B cell (primary cell): ENCODE measurements at regions not wholly inside any gene's neighbourhood (a gene's known extent, or its start where the extent isn't known, plus 50 kb on each side); places are given as distances from the start of the nearest gene placed in this dataset.

Experiments
- ATAC-seq: fragments of 200-7000 bp; cut with Tn5 transposase; one replicate; pipeline ENCODE4 v1.10.0; 2021; ENCODE audit warnings: low read depth, mild to moderate bottlenecking, moderate number of reproducible peaks, moderate library complexity
- CTCF ChIA-PET: fragments of 350-600 bp; sonication (Branson Sonifier 250); formaldehyde crosslinking; loops from one replicate; lab custom pipeline; 2021; ENCODE audit warnings: antibody characterized with exemption, inconsistent platforms; lab: Charles Lee
- POLR2A ChIA-PET: fragments of 350-600 bp; sonication (Branson Sonifier 250); formaldehyde crosslinking; loops from one replicate; lab custom pipeline; 2021; ENCODE audit warnings: antibody characterized with exemption; lab: Charles Lee
- DNase-seq: peaks from one replicate; pipeline ENCODE4 v3.0.0; 2013
- H2AFZ ChIP-seq: 2 replicates; pipeline ENCODE4 v1.6.1; 2012; ENCODE audit warnings: mild to moderate bottlenecking, low read depth, low read length; ENCODE audit not compliant: insufficient read depth, poor library complexity, severe bottlenecking
- H3K27ac ChIP-seq, 2 donors: 1 replicate in 1 of 2; 2 replicates in 1 of 2; pipeline ENCODE4 v1.5.1; 2012 to 2013; ENCODE audit warnings: low read length in 2 of 2, mild to moderate bottlenecking in 2 of 2, moderate library complexity in 1 of 2
- H3K27me3 ChIP-seq, 4 experiments: fragments of 200-600 bp in 1 of 4; sonication (generic) in 1 of 4; replicated peaks in 1 of 4; 1 replicate in 2 of 4; 2 replicates in 2 of 4; pipeline versions ENCODE4 v1.6.1 to v1.7.0; 2013 to 2016; ENCODE audit warnings: low read length in 3 of 4, mild to moderate bottlenecking in 2 of 4, mixed read lengths in 1 of 4, moderate library complexity in 1 of 4; ENCODE audit not compliant: insufficient read depth in 4 of 4, control insufficient read depth in 3 of 4; ENCODE audit errors: control extremely low read depth in 1 of 4
- H3K36me3 ChIP-seq, 2 experiments: replicated peaks in 1 of 2; 1 replicate in 1 of 2; 2 replicates in 1 of 2; pipeline versions ENCODE4 v1.6.1 to v1.7.1; 2013; ENCODE audit warnings: low read length in 1 of 2; ENCODE audit not compliant: insufficient read depth in 2 of 2, control insufficient read depth in 1 of 2; ENCODE audit errors: control extremely low read depth in 1 of 2, extremely low read depth in 1 of 2
- H3K4me1 ChIP-seq, 2 donors: fragments of 200-600 bp in 1 of 2; sonication (generic) in 1 of 2; 1 replicate in 1 of 2; 2 replicates in 1 of 2; pipeline versions ENCODE4 v1.5.1 to v1.6.1; 2013 to 2017; ENCODE audit warnings: low read length in 2 of 2; ENCODE audit not compliant: control insufficient read depth in 2 of 2, insufficient read depth in 2 of 2
- H3K4me2 ChIP-seq: replicated peaks from 2 replicates; pipeline ENCODE3; 2012; ENCODE audit warnings: mild to moderate bottlenecking, low read depth, low read length; ENCODE audit not compliant: poor library complexity, severe bottlenecking
- H3K4me3 ChIP-seq, 5 experiments: fragments of 200-600 bp in 1 of 5; sonication (generic) in 1 of 5; 1 replicate in 3 of 5; 2 replicates in 2 of 5; pipeline versions ENCODE4 v1.5.1 to v1.7.0; 2011 to 2016; ENCODE audit warnings: low read length in 4 of 5, mild to moderate bottlenecking in 4 of 5, low read depth in 2 of 5, control low read depth in 1 of 5, moderate library complexity in 1 of 5; ENCODE audit not compliant: insufficient read depth in 1 of 5; ENCODE audit errors: control extremely low read depth in 1 of 5, extremely low read depth in 1 of 5
- H3K79me2 ChIP-seq: fragments of 200-600 bp; sonication (generic); one replicate; pipeline ENCODE4 v1.6.0; 2016; ENCODE audit warnings: low read length; ENCODE audit not compliant: control insufficient read depth, insufficient read depth
- H3K9ac ChIP-seq: fragments of 200-600 bp; sonication (generic); 2 replicates; pipeline ENCODE4 v1.6.1; 2017; ENCODE audit warnings: mild to moderate bottlenecking, low read length, moderate library complexity
- H3K9me3 ChIP-seq, 3 donors: one replicate each; pipeline versions ENCODE4 v1.6.1 to v1.7.1; 2013; ENCODE audit warnings: low read length in 2 of 3; ENCODE audit not compliant: control insufficient read depth in 2 of 3, insufficient read depth in 1 of 3; ENCODE audit errors: control extremely low read depth in 1 of 3
- H4K20me1 ChIP-seq: 2 replicates; pipeline ENCODE4 v1.6.0; 2012; ENCODE audit warnings: mild to moderate bottlenecking, low read length; ENCODE audit not compliant: insufficient read depth, control insufficient read depth, poor library complexity, severe bottlenecking
- H3K27ac Mint-ChIP-seq: one replicate; pipeline ENCODE4 v1.8.0; 2021; ENCODE audit warnings: mixed read lengths
- H3K27me3 Mint-ChIP-seq: one replicate; pipeline ENCODE4 v1.8.0; 2021; ENCODE audit warnings: mixed read lengths
- H3K4me1 Mint-ChIP-seq: one replicate; pipeline ENCODE4 v1.8.0; 2021; ENCODE audit warnings: mixed read lengths
- H3K4me3 Mint-ChIP-seq: one replicate; pipeline ENCODE4 v1.8.0; 2021; ENCODE audit warnings: mixed read lengths
- H3K9me3 Mint-ChIP-seq: one replicate; pipeline ENCODE4 v1.8.0; 2022; ENCODE audit warnings: mixed read lengths; ENCODE audit not compliant: insufficient read depth
- CTCF ChIP-seq: fragments of 200-600 bp; IDR thresholded peaks from one replicate; pipeline ENCODE4 v1.8.0; 2022; ENCODE audit warnings: antibody characterized with exemption, mild to moderate bottlenecking
- EZH2 ChIP-seq: IDR thresholded peaks from 2 replicates; pipeline ENCODE4 v1.6.1; 2012; ENCODE audit warnings: borderline replicate concordance, low read depth, mild to moderate bottlenecking, moderate library complexity, low read length; ENCODE audit not compliant: insufficient read depth, poor library complexity, severe bottlenecking
- WGBS: methylation state at CpG from one replicate; pipeline ENCODE4 v1.1.5; 2013; ENCODE audit warnings: missing lambda C conversion rate; ENCODE audit not compliant: insufficient coverage; 5-methylcytosine and 5-hydroxymethylcytosine counted together
- intact Hi-C: fragments of 100-400 bp; cut with micrococcal nuclease; formaldehyde crosslinking; loops from one replicate; pipeline ENCODE4 v1.10.0; 2022

GRCh38 chr3:171965067-171965712, 74.2 kb upstream of the FNDC3B start:
- no peak for TF ChIP-seq CTCF
- no peak for TF ChIP-seq EZH2
- Histone ChIP-seq H4K20me1 (no peaks in the 10 kb centered on the region), H3K4me2 (no peak overlapping the region), H3K27me3 (no peaks in the 10 kb centered on the region), H3K27ac (no peak overlapping the region), H3K9ac (no peak overlapping the region), H3K4me3 (no peak overlapping the region), H3K36me3 (no peaks in the 10 kb centered on the region), H3K79me2 (no peaks in the 10 kb centered on the region), H3K4me1 (no peaks in the 10 kb centered on the region), H3K9me3 (no peaks in the 10 kb centered on the region), H2AFZ (no peak overlapping the region)
- DNase-seq (no peak), ATAC-seq (no peak)
- 89% methylated on average over 4 of the region's 6 CpGs for WGBS
- POLR2A ChIA-PET, result no interaction called here
- H3K27ac Mint-ChIP-seq, result no peak overlapping the region
- no peak overlapping the region for H3K4me3 Mint-ChIP-seq
- H3K27me3 Mint-ChIP-seq, result peaks cover 18% of the 10 kb centered on the region
- no peaks in the 10 kb centered on the region for H3K4me1 Mint-ChIP-seq
- CTCF ChIA-PET, result no interaction called here
- intact Hi-C loops, result no loop called here
- H3K9me3 Mint-ChIP-seq, result no peaks in the 10 kb centered on the region

GRCh38 chr3:171966533-171967136, 72.7 kb upstream of the FNDC3B start:
- Histone ChIP-seq H3K4me2 (no peak overlapping the region), H3K27ac (no peak overlapping the region), H3K79me2 (no peaks in the 10 kb centered on the region), H3K27me3 (no peaks in the 10 kb centered on the region), H3K4me3 (no peak overlapping the region), H2AFZ (no peak overlapping the region), H3K4me1 (no peaks in the 10 kb centered on the region), H4K20me1 (no peaks in the 10 kb centered on the region), H3K9ac (no peak overlapping the region), H3K36me3 (no peaks in the 10 kb centered on the region), H3K9me3 (no peaks in the 10 kb centered on the region)
- Mint-ChIP-seq H3K4me3 (no peak overlapping the region), H3K9me3 (no peaks in the 10 kb centered on the region), H3K4me1 (no peaks in the 10 kb centered on the region), H3K27me3 (peaks cover 8% of the 10 kb centered on the region), H3K27ac (no peak overlapping the region)
- no peak for ATAC-seq
- no peak for DNase-seq
- WGBS, result 80% methylated on average over 1 of the region's 3 CpGs
- TF ChIP-seq EZH2, result no peak
- no peak for TF ChIP-seq CTCF
- ChIA-PET POLR2A (no interaction called here), CTCF (no interaction called here)
- intact Hi-C loops, result no loop called here
